Keratinocyte (primary cell): ENCODE measurements at regions not wholly inside any gene's neighbourhood (a gene's known extent, or its start where the extent isn't known, plus 50 kb on each side); places are given as distances from the start of the nearest gene placed in this dataset.

Experiments used
- DNase-seq: peaks from one replicate; pipeline ENCODE4 v3.0.0-alpha.2; 2011; ENCODE audit warnings: low read depth, missing footprints, low spot score
- FAIRE-seq: peaks from 2 replicates; lab custom pipeline; 2011; peaks lifted over from hg19 to GRCh38; lab: Jason Lieb, UNC
- H2AFZ ChIP-seq: 2 replicates; pipeline ENCODE4 v1.6.0; 2012; ENCODE audit warnings: low read length, control low read depth, inconsistent platforms; ENCODE audit not compliant: control insufficient read depth
- H3K27ac ChIP-seq: 2 replicates; pipeline ENCODE4 v1.5.1; 2011; ENCODE audit warnings: low read length; ENCODE audit not compliant: control insufficient read depth, insufficient read depth
- H3K27me3 ChIP-seq: 3 replicates; pipeline ENCODE4 v1.6.0; 2011; ENCODE audit warnings: low read length; ENCODE audit not compliant: control insufficient read depth, insufficient read depth; ENCODE audit errors: extremely low read depth
- H3K36me3 ChIP-seq, 2 experiments: 2 replicates in 1 of 2; 3 replicates in 1 of 2; pipeline ENCODE4 v1.5.1; 2011; ENCODE audit warnings: low read length in 2 of 2, mild to moderate bottlenecking in 1 of 2; ENCODE audit not compliant: control insufficient read depth in 2 of 2, insufficient read depth in 2 of 2; ENCODE audit errors: extremely low read depth in 1 of 2
- H3K4me1 ChIP-seq: 3 replicates; pipeline ENCODE4 v1.5.1; 2011; ENCODE audit warnings: low read length; ENCODE audit not compliant: control insufficient read depth, insufficient read depth; ENCODE audit errors: extremely low read depth
- H3K4me2 ChIP-seq: 3 replicates; pipeline ENCODE4 v1.6.0; 2011; ENCODE audit warnings: low read depth, low read length; ENCODE audit not compliant: control insufficient read depth, insufficient read depth; ENCODE audit errors: extremely low read depth
- H3K4me3 ChIP-seq, 3 experiments: fragments of 200-600 bp in 1 of 3; sonication (generic) in 1 of 3; 2 replicates in 2 of 3; 3 replicates in 1 of 3; pipeline ENCODE4 v1.5.1; 2011 to 2016; ENCODE audit warnings: low read length in 3 of 3, mild to moderate bottlenecking in 3 of 3, control low read depth in 2 of 3, inconsistent platforms in 1 of 3, low read depth in 1 of 3, mixed read lengths in 1 of 3, mixed run types in 1 of 3, moderate library complexity in 1 of 3; ENCODE audit not compliant: control insufficient read depth in 2 of 3, insufficient read depth in 2 of 3; ENCODE audit errors: extremely low read depth in 1 of 3
- H3K79me2 ChIP-seq: 2 replicates; pipeline ENCODE4 v1.6.0; 2012; ENCODE audit warnings: low read length; ENCODE audit not compliant: control insufficient read depth, insufficient read depth
- H3K9ac ChIP-seq: 3 replicates; pipeline ENCODE4 v1.6.0; 2011; ENCODE audit warnings: low read length; ENCODE audit not compliant: control insufficient read depth, insufficient read depth; ENCODE audit errors: extremely low read depth
- H3K9me1 ChIP-seq: 3 replicates; pipeline ENCODE4 v1.6.0; 2011; ENCODE audit warnings: low read length; ENCODE audit not compliant: control insufficient read depth, insufficient read depth; ENCODE audit errors: extremely low read depth
- H3K9me3 ChIP-seq: 2 replicates; pipeline ENCODE4 v1.5.1; 2012; ENCODE audit warnings: low read depth, low read length; ENCODE audit not compliant: control insufficient read depth
- H4K20me1 ChIP-seq: 3 replicates; pipeline ENCODE4 v1.6.0; 2011; ENCODE audit warnings: low read length; ENCODE audit not compliant: control insufficient read depth, insufficient read depth; ENCODE audit errors: extremely low read depth
- EZH2 ChIP-seq: IDR thresholded peaks from one replicate; pipeline ENCODE4 v1.6.1; 2012; ENCODE audit warnings: inconsistent platforms, mild to moderate bottlenecking, low read length, moderate library complexity
- dilution Hi-C: fragments of 300-500 bp; cut with MboI; formaldehyde crosslinking; loops from one replicate; pipeline ENCODE4 v1.7.0; 2020; ENCODE audit warnings: low sequenced_read_pairs; ENCODE audit not compliant: extremely low pct_ligation_motif_present
- TF ChIP-seq, protein P1 (sequence below), 3 experiments: IDR thresholded peaks in 1 of 3; conservative IDR thresholded peaks in 1 of 3; optimal IDR thresholded peaks in 1 of 3; 2 replicates in 2 of 3; 3 replicates in 1 of 3; pipeline versions ENCODE3 to v1.5.1; 2011; ENCODE audit warnings: low read length in 3 of 3, mild to moderate bottlenecking in 3 of 3, moderate library complexity in 2 of 3, control low read depth in 1 of 3, inconsistent platforms in 1 of 3; ENCODE audit not compliant: insufficient read depth in 2 of 3; ENCODE audit errors: extremely low read depth in 1 of 3

DNA sequence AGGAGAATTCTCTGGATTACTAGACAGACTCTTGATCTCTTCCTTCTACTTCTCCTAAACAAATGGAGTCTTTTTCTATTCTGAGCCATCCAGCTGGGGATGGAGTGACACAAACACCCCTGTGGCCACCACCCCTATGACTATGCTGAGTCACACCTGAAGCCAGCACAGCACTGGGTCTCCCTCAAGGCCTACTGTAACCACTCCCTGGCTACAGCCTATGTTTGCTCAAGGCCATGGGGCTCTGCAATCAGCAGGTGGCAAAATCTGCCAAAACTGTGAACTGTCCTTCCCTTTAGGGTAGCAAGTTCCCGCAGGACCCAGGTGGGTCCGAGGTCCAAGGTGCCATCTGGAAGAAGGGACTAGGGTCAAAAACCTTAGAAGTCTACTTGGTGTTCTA is 132.3 kb downstream of the TINAG start:
- no peaks in the 10 kb centered on the region for H3K36me3 ChIP-seq
- no peaks in the 10 kb centered on the region for H3K9me1 ChIP-seq
- no peaks in the 10 kb centered on the region for H3K79me2 ChIP-seq
- H3K9me3 ChIP-seq = no peaks in the 10 kb centered on the region
- H3K9ac ChIP-seq = no peak overlapping the region
- H3K27me3 ChIP-seq = no peaks in the 10 kb centered on the region
- H3K4me2 ChIP-seq = no peak overlapping the region
- H4K20me1 ChIP-seq = no peaks in the 10 kb centered on the region
- dilution Hi-C loops = no loop called here
- no peak overlapping the region for H2AFZ ChIP-seq
- no peaks in the 10 kb centered on the region for H3K4me1 ChIP-seq
- FAIRE-seq = no peak
- DNase-seq = no peak
- no peak overlapping the region for H3K27ac ChIP-seq
- no peak for TF ChIP-seq EZH2
- TF ChIP-seq, protein P1, sequence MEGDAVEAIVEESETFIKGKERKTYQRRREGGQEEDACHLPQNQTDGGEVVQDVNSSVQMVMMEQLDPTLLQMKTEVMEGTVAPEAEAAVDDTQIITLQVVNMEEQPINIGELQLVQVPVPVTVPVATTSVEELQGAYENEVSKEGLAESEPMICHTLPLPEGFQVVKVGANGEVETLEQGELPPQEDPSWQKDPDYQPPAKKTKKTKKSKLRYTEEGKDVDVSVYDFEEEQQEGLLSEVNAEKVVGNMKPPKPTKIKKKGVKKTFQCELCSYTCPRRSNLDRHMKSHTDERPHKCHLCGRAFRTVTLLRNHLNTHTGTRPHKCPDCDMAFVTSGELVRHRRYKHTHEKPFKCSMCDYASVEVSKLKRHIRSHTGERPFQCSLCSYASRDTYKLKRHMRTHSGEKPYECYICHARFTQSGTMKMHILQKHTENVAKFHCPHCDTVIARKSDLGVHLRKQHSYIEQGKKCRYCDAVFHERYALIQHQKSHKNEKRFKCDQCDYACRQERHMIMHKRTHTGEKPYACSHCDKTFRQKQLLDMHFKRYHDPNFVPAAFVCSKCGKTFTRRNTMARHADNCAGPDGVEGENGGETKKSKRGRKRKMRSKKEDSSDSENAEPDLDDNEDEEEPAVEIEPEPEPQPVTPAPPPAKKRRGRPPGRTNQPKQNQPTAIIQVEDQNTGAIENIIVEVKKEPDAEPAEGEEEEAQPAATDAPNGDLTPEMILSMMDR (optimal IDR thresholded peaks at IDR 0.05 in 1 of 3, IDR thresholded peaks at IDR 0.05 in 1 of 3, conservative IDR thresholded peaks at IDR 0.05 in 1 of 3; ENCODE audit: extremely low read depth in 1 of 3, insufficient read depth in 2 of 3, low read length in 3 of 3) = no peak
- H3K4me3 ChIP-seq = no peak overlapping the region

DNA sequence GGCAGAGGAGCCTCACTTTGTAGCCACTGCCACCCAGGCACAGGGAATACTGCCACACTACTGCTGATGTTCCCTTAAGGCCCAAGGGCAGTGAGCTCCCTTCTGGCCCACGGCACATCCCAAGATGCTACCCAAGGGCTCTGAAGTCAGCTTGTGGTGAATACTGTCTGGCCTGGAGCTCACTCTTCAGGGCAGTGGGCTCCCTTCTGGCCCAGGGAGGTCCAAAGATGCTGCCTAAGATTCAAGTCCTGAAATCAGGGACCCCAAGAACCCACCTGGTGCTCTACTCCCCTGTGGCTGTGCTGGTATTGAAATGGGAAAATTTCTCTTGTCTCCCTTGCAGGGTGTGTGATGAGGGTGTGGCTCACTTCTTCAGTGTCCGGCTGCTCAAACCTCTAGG is 132.8 kb downstream of the TINAG start:
- Histone ChIP-seq H2AFZ (no peak overlapping the region), H3K9me1 (no peaks in the 10 kb centered on the region)

More for the DNA sequence above, 132.8 kb downstream of the TINAG start:
- no peaks in the 10 kb centered on the region for H3K9me3 ChIP-seq
- no peak overlapping the region for H3K9ac ChIP-seq
- no peak overlapping the region for H3K4me3 ChIP-seq
- no peaks in the 10 kb centered on the region for H4K20me1 ChIP-seq
- H3K27me3 ChIP-seq = no peaks in the 10 kb centered on the region
- no peaks in the 10 kb centered on the region for H3K36me3 ChIP-seq
- TF ChIP-seq EZH2 = no peak
- TF ChIP-seq, protein P1 (optimal IDR thresholded peaks at IDR 0.05 in 1 of 3, IDR thresholded peaks at IDR 0.05 in 1 of 3, conservative IDR thresholded peaks at IDR 0.05 in 1 of 3; ENCODE audit: extremely low read depth in 1 of 3, insufficient read depth in 2 of 3, low read length in 3 of 3) = no peak
- H3K27ac ChIP-seq = no peak overlapping the region
- DNase-seq = no peak
- no peak for FAIRE-seq
- H3K4me1 ChIP-seq = no peaks in the 10 kb centered on the region
- H3K4me2 ChIP-seq = no peak overlapping the region
- H3K79me2 ChIP-seq = no peaks in the 10 kb centered on the region
- dilution Hi-C loops = no loop called here
